Stimulated activated CD4-positive, alpha-beta T cell treated with anti-CD3 and anti-CD28 coated beads, Interleukin-15, amount 100 ng/mL, for 1 hour (primary cell): ENCODE measurements at regions not wholly inside any gene's neighbourhood (a gene's known extent, or its start where the extent isn't known, plus 50 kb on each side); places are given as distances from the start of the nearest gene placed in this dataset.

ENCODE experiments used
- DNase-seq, 2 donors: peaks; one replicate each; pipeline ENCODE4 v3.0.0-alpha.2; 2020; ENCODE audit warnings: low read depth in 1 of 2, low spot score in 1 of 2

DNA sequence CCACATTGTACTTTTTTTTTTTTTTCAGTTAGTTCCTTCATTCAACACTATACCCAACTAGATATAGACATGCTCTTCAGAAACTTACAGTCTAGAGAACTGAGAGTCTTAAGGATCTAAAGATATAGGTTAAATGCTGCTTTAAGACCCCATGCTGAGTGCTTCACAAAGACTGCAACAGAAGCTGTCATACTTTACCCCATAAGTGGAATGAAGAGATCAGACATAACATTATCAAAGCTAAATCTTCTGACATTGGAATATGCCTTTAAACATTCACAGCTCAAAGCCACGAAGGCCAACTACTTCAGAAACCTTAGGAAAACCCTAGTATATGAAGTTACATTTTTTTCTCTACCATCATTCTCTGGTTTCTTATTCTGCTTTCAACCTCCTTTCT, 666.4 kb downstream of the KCNT2 start:
- no peak for DNase-seq

DNA sequence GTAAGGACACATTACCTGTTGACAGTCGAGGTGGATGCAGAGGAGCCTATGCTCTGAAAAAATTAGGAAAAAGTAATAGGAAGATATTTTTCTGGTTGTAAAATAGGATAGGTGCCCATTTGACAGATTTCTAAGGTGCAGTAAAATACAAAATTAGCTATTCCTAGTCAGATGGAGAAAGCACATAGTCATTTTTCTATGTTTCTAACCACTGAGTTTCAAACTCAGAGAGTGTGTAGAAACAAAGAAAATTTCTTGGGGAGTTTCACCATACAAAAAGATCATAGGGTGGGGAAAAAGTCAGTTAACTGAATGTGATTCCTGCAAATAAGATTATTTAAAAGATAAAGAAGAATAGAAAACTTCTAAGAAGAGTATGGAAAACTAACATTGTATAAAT, 666.9 kb downstream of the KCNT2 start:
- DNase-seq: no peak

DNA sequence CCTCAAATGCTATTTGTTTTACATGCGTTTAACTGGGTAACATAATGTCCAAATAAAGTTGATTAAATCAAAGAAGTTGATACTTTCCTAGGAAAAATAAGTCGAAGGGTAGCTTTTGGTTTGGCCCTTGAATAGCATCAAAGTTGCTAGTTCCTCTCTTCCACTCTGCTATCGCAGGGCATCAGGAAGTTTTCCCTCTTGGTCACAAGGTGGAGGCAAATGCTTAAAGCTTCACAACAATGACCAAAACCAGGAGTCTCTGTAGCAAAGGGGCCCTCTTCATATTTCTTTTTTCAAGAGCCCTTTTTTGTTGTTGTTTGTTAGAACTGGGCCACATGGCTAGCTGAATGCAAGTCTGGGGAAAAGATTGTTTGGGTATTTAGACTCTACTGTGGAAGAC, 668.4 kb downstream of the KCNT2 start:
- no peak for DNase-seq

DNA sequence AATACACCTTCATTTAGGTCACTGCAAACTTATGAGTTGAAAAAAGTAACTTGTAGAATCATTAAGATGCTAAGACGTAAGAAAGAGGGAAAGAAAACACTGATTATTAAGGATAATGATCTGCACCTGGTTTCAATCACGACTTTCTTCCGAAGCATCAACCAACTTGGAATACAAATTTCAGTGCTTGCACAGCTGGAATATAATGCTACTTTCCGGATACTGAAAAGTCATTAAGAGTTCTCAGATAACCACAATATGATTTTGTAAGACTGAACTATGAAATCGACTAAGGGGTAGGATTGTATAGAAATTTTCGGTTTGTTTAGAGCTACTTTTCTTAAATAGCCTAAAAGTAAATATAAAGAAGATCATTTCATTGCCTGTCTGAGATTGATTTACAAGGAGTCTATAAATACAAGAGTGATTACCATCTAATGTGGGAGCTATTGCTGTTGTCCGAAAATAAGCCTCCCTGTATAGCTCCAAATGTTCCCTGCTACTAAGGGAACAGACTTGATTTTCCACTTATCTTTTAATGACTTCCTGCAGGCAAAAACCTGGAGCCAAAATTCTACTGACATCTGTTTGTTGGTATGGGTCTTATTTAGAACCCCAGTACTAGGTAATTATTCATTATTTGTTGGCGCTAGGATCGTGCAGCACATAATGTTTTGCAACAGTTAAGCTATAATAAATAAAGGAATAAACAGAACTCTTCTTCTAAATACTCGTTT, 673.3 kb downstream of the KCNT2 start:
- DNase-seq: no peak

DNA sequence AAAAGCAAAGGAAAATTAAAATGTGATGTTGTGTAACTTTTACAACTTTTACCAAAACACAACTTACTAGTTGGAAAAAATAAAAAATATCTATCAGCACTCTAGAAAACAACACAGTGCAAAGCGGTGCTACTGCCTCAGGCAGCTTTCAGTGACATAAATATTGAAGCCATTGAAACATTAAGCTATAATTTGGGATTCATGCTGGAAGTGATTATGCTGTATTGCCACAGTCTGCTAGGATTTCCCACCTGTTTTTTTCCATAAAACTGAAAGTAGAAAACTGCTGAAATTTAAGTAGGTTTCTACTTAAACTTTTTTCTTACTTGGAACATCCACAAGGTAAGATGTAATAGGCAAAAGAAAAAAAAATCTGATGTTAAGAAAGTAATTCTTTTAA, 674.4 kb downstream of the KCNT2 start:
- no peak for DNase-seq

DNA sequence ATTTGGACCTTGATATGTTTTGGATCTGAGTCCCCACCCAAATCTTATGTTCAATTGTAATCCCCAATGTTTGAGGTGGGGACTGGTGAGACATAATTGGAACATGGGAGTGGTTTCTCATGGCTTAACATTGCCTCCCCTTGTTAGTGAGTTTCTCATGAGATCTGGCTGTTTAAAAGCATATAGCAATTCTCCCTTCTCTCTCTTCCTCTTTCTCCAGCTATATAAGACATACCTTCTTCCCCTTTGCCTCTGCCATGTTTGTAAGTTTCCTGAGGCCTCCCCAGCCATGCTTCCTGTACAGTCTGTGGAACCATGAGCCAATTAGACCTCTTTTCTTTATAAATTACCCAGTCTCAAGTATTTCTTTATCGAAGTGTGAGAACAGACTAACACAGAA, 692.4 kb downstream of the KCNT2 start:
- no peak for DNase-seq

DNA sequence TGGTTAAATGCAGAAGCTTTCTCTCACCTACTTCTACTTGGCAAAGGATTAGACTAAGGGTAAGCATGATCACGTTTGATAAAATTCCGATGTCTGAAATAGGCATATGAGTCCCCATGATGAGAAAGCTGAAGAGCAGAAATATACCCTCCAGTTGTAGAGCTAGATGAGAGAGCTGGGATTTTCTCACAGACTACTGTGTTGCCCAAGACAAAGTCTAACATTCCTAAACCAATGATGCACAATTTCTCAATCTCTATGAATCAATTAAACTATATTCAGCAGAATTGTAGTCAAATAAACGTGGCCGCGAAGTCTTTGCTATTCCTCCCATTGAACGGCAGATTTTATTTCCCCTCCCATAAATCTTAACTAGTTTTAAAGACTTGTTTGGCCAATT, 699.2 kb downstream of the KCNT2 start:
- no peak for DNase-seq

DNA sequence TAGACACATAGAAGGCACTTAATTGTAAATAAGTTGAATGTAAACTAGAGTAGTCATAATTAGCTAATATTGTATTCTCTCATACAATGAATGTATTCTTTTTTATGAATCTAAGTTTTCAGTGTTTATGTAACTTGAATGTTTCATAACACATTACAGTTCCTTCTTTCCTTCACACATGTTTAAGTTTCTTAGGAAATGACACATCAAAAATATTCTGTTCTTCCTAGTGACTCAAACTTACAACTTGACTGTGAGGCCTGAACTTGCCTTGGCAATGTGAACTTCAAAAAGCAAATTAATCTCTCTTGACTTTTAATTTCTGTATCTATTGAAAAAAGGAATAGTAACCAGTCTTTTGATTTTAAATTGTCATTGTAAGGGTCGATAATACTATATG, 700.1 kb downstream of the KCNT2 start:
- DNase-seq: no peak

DNA sequence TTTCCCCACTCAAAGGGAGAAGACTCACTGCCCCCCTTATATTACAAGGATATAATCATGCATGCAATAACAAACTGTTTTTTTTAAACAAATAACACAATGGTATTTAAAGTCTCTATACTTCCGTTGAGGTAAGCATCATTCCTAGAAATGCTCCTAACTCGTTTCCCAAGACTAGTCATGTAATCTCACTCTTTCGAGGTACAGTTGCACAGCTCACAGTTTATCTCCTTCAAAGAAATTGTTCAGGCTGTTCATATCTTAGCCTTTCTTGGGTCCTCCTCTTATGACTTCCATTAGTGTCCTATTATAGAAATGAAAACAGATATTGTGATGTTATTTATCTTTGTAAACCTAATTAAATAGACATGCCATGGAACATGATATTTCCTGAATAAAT, 705.0 kb downstream of the KCNT2 start:
- no peak for DNase-seq

DNA sequence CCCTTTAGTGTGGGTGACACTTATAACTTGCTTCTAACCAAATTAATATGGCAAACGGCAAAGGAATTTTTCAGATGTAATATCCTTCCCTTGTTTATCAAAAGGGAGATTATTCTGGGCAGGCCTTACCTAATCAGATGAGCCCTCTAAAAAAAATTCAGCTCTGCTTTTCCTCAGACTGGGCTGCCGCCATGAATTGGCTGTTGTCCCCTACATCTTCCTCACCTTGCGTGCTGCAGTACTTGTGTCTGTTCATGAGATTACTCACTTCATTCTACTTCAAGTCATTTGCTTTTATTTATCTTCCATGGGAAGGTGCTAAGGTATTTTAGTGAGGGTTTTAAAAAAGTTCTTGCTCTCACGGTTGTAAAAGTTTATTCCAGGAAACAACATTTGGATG, 705.5 kb downstream of the KCNT2 start:
- no peak for DNase-seq

DNA sequence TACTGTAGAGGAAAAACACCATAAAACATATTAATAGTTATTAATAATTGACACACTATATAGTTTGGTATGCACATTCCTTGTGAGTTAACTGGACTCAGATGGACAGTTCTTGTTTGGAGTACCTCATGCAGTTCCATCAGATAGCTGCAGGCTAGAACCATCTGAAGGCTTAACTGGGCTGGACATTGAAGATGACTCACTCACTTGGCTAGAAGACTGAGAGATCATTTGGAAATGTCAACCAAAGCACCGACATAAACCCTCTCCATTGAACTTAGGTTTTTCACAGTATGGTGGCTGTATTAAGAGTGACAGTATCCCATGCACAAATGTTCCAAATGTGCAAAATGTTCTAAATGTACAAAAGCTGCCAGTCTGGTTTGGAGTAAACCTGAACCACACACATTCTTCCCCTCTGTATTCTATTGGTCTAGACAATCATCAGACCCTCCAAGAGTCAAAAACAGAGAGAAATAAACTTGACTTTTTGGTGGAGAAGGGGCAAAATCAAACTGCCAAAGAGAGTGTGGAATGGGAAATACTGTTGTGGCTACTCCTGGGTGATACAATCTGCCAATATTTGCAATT, 708.4 kb downstream of the KCNT2 start:
- no peak for DNase-seq

DNA sequence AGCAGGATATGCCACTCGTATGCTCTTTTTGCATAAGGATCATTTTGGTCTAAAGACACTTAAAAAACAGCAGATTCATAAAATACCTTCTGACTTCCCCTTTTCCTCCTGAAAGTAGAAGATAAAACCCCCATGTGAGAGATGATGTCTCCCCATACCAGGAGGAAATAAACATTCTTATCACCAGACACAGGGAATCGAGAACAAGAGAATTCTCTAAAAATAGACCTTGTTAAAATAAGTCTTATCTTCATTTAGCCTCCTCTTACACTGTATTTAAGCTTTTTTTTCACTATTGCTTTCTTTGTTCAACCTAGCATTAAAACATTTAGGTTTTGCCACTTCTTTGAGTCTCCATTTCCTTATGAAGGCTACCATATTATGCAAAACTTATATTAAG, 709.3 kb downstream of the KCNT2 start:
- DNase-seq: no peak

DNA sequence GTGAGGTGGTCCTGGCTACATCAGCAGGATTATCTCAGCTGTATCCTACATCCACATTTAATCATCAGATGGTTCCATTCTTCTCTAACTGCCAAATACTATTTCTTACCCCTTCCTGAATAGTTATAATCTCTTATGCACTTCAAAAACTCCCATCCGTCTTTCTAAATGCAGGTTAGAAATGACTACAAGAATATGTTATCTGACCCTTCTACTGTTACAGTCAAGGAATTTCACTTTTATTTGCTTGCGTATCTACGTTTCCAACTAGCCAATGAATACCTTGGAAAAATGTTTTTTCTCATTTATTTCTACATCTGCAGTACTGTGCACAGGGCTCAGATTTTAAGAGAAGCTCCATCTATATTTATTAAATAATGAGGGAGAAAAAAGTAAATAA, 709.9 kb downstream of the KCNT2 start:
- DNase-seq: no peak

DNA sequence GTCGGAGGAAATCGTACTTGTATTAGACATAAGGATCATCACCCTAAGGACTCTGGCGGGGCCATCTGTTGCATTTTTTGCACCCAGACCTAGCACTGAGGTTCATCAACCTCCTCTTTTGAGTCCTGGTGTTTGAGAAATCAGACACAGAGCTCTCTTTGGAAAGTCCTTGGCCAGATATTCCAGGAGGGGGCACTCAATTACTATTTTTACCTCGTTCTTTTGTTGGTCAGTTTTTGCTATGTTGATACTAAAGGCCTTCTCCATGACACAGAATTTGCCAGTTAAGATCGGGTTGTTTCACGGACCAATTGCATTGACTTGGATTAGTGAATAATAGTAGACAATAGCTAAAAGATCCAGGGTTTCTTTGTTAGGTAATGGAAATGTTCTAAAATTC, 711.2 kb downstream of the KCNT2 start:
- DNase-seq: no peak

DNA sequence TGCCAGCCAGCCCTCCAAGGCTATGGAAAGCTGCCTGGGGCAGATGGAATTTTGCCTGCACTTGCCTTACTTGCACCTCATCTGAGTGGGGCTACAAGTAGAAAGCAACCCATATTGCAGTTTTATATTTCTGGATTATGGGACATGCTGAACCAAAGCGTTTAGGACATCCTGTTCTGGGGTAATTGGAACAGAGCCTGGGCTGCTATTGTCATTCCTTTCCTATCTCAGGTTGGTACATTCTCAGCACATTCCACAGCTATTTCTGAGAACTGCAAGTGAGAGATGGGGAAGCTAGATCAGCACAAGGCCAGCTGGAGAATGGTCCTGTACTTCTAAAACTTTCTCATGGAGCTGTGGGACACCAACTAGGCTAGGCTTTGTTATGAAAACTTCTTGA, 713.8 kb downstream of the KCNT2 start:
- DNase-seq: no peak

DNA sequence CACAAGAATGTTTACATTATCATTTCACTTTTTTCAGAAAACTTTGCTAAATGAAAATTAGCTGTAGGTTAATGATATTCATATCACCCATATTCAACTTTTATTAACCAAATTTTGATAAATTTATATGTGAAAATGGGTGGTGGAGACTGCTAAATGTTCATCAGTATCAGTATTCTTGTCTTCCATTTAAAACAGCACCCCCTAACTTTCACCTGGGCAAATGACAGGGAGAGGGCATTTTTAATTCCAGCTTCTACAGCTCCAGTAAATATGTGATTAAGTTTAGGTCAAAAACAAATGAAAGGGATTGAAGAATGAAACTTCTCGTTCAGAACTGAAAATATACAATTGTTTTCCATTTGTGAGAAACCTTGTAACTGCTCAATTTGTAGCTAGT, 722.2 kb downstream of the KCNT2 start:
- no peak for DNase-seq

DNA sequence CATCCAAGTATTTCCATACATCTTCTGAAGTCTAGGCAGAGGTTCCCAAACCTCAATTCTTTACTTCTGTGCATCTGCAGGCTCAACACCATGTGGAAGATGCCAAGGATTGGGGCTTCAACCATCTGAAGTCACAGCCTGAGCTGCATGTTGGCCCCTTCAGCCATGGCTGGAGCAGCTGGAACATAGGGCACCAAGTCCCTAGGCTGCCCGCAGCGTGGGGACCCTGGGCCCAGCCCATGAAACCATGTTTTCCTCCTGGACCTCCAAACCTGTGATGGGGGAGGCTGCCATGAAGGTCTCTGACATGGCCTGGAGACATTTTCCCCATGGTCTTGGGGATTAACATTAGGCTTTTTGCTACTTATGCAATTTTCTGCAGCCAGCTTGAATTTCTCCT, 729.8 kb downstream of the KCNT2 start:
- no peak for DNase-seq

DNA sequence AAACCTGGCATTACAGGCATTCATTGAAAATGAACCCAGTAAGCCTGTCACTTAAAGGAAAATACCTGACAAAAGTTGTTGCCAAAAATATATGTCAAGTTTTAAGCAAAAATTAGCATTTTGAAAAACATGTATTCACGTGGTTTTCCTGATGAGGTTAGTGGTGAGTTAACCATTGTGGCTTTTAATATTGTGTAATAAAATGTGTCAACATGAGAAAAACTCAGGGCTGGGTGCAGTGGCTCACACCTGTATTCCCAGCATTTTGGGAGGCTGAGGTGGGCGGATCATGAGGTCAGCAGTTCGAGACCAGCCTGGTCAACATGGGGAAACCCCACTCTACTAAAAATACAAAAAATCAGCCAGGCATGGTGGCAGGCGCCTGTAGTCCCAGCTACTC, 731.4 kb downstream of the KCNT2 start:
- no peak for DNase-seq

DNA sequence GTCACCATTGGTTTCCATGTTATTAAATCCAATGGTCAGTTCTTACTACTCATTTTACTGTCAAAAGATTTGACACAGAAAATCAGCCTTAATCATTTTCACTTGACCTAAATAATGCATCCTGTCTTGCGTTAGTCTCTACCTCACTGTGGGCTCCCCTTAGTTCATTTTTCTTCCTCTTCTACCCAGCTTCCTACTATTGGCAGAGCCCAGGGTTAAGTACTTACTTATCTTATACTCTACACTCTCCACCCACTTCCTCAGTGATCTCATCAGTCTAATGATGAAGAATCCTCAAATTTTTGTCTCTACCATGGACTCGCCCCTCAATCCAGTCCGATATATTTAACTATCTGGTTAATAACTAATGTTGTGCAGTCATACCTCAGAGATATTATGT, 735.9 kb downstream of the KCNT2 start:
- DNase-seq: no peak

DNA sequence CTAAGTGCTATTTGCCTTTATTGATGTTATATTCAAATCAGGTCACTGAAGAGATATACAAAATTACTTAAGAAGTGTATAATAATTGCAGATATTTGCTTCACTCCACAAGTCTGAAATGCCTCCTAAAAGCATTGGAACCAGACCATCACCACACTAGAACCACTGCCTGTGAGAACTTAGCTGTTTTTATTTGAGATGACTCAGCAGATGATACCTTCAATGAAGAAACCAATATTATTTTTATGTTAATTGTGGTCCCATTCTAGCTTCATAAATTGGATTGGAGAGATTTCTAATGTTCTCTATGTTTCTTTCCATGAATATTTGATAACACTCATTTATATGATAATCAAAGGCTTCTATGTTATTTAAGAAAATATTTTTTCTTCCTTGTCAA, 740.6 kb downstream of the KCNT2 start:
- no peak for DNase-seq

DNA sequence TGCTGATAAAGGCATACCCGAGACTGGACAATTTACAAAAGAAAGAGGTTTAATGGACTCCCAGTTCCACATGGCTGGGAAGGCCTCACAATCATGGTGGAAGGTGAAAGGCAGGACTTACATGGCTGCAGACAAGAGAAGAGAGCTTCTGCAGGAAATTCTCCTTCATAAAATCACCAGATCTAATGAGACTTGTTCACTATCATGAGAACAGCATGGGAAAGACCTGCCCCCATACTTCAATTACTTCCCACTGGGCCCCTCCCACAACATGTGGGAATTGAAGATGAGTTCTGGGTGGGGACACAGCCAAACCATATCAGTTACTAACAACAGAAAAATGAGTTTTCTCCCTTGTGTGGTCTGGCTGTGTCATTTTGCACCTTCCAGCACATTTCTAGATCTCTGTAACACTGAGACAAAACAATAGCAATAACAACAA, 741.4 kb downstream of the KCNT2 start:
- DNase-seq: no peak

DNA sequence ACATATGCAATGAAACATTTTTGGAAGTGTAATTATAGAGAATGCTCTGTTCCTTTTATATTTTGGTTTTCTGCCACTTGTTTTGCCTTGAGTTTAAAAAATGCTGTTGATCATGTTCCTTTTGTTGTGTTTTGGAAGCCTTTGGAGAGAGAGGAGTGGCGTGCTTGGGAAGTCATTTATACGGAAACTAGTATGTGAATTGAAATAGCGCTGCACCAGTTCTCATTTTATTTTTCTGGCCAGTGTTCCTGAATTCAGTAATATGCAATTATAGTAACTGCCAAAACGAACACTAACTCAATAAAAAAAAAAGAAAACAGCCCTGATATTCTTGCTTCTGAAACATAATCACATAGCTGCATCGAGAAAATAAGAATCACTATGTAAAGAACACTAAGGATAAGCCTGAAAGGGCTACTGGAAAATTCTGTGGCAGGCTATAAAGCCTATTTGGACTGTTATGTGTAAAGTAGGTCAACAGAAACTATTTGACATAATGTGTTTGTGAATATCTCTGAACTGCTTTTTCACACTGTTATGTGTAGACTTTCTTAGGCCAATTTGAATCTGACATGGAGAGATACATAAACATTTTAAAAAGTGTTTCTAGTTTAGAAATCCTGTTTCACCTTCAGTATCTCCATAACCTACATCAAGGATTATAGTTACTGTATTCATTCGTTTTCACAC, 742.0 kb downstream of the KCNT2 start:
- no peak for DNase-seq

DNA sequence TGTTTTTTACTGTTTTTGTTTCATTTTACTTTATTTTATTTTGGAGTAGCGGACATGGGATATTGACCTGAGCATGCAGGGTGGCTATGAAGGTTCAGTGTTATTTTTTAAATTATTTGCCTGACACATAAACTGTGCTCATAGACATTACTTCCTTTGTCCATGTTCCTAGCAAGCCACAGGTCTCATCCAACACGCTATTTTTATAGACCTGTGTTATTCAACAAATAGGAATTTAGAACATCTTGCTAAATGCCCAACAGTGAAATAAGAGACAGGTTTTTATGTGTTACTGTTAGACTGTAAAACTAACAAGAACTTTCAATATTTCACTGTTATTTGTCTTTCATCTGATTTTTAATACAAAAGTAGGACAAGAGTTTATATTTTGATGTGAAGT, 756.4 kb downstream of the KCNT2 start:
- DNase-seq: no peak
